Keratinocyte (primary cell): ENCODE measurements at regions not wholly inside any gene's neighbourhood (a gene's known extent, or its start where the extent isn't known, plus 50 kb on each side); places are given as distances from the start of the nearest gene placed in this dataset.

Source experiments
- DNase-seq: peaks from one replicate; pipeline ENCODE4 v3.0.0-alpha.2; 2011; ENCODE audit warnings: low read depth, missing footprints, low spot score
- FAIRE-seq: peaks from 2 replicates; lab custom pipeline; 2011; peaks lifted over from hg19 to GRCh38; lab: Jason Lieb, UNC
- H2AFZ ChIP-seq: 2 replicates; pipeline ENCODE4 v1.6.0; 2012; ENCODE audit warnings: low read length, control low read depth, inconsistent platforms; ENCODE audit not compliant: control insufficient read depth
- H3K27ac ChIP-seq: 2 replicates; pipeline ENCODE4 v1.5.1; 2011; ENCODE audit warnings: low read length; ENCODE audit not compliant: control insufficient read depth, insufficient read depth
- H3K27me3 ChIP-seq: 3 replicates; pipeline ENCODE4 v1.6.0; 2011; ENCODE audit warnings: low read length; ENCODE audit not compliant: control insufficient read depth, insufficient read depth; ENCODE audit errors: extremely low read depth
- H3K36me3 ChIP-seq, 2 experiments: 2 replicates in 1 of 2; 3 replicates in 1 of 2; pipeline ENCODE4 v1.5.1; 2011; ENCODE audit warnings: low read length in 2 of 2, mild to moderate bottlenecking in 1 of 2; ENCODE audit not compliant: control insufficient read depth in 2 of 2, insufficient read depth in 2 of 2; ENCODE audit errors: extremely low read depth in 1 of 2
- H3K4me1 ChIP-seq: 3 replicates; pipeline ENCODE4 v1.5.1; 2011; ENCODE audit warnings: low read length; ENCODE audit not compliant: control insufficient read depth, insufficient read depth; ENCODE audit errors: extremely low read depth
- H3K4me2 ChIP-seq: 3 replicates; pipeline ENCODE4 v1.6.0; 2011; ENCODE audit warnings: low read depth, low read length; ENCODE audit not compliant: control insufficient read depth, insufficient read depth; ENCODE audit errors: extremely low read depth
- H3K4me3 ChIP-seq, 3 experiments: fragments of 200-600 bp in 1 of 3; sonication (generic) in 1 of 3; 2 replicates in 2 of 3; 3 replicates in 1 of 3; pipeline ENCODE4 v1.5.1; 2011 to 2016; ENCODE audit warnings: low read length in 3 of 3, mild to moderate bottlenecking in 3 of 3, control low read depth in 2 of 3, inconsistent platforms in 1 of 3, low read depth in 1 of 3, mixed read lengths in 1 of 3, mixed run types in 1 of 3, moderate library complexity in 1 of 3; ENCODE audit not compliant: control insufficient read depth in 2 of 3, insufficient read depth in 2 of 3; ENCODE audit errors: extremely low read depth in 1 of 3
- H3K79me2 ChIP-seq: 2 replicates; pipeline ENCODE4 v1.6.0; 2012; ENCODE audit warnings: low read length; ENCODE audit not compliant: control insufficient read depth, insufficient read depth
- H3K9ac ChIP-seq: 3 replicates; pipeline ENCODE4 v1.6.0; 2011; ENCODE audit warnings: low read length; ENCODE audit not compliant: control insufficient read depth, insufficient read depth; ENCODE audit errors: extremely low read depth
- H3K9me1 ChIP-seq: 3 replicates; pipeline ENCODE4 v1.6.0; 2011; ENCODE audit warnings: low read length; ENCODE audit not compliant: control insufficient read depth, insufficient read depth; ENCODE audit errors: extremely low read depth
- H3K9me3 ChIP-seq: 2 replicates; pipeline ENCODE4 v1.5.1; 2012; ENCODE audit warnings: low read depth, low read length; ENCODE audit not compliant: control insufficient read depth
- H4K20me1 ChIP-seq: 3 replicates; pipeline ENCODE4 v1.6.0; 2011; ENCODE audit warnings: low read length; ENCODE audit not compliant: control insufficient read depth, insufficient read depth; ENCODE audit errors: extremely low read depth
- CTCF ChIP-seq, 3 experiments: IDR thresholded peaks in 1 of 3; conservative IDR thresholded peaks in 1 of 3; optimal IDR thresholded peaks in 1 of 3; 2 replicates in 2 of 3; 3 replicates in 1 of 3; pipeline versions ENCODE3 to v1.5.1; 2011; ENCODE audit warnings: low read length in 3 of 3, mild to moderate bottlenecking in 3 of 3, moderate library complexity in 2 of 3, control low read depth in 1 of 3, inconsistent platforms in 1 of 3; ENCODE audit not compliant: insufficient read depth in 2 of 3; ENCODE audit errors: extremely low read depth in 1 of 3
- EZH2 ChIP-seq: IDR thresholded peaks from one replicate; pipeline ENCODE4 v1.6.1; 2012; ENCODE audit warnings: inconsistent platforms, mild to moderate bottlenecking, low read length, moderate library complexity
- dilution Hi-C: fragments of 300-500 bp; cut with MboI; formaldehyde crosslinking; loops from one replicate; pipeline ENCODE4 v1.7.0; 2020; ENCODE audit warnings: low sequenced_read_pairs; ENCODE audit not compliant: extremely low pct_ligation_motif_present

GRCh38 chr4:180281724-180282123 is 1961.5 kb upstream of the TENM3 start:
- H3K27me3 ChIP-seq = no peaks in the 10 kb centered on the region
- dilution Hi-C loops = no loop called here
- no peaks in the 10 kb centered on the region for H4K20me1 ChIP-seq
- no peaks in the 10 kb centered on the region for H3K9me3 ChIP-seq
- TF ChIP-seq CTCF (optimal IDR thresholded peaks at IDR 0.05 in 1 of 3, IDR thresholded peaks at IDR 0.05 in 1 of 3, conservative IDR thresholded peaks at IDR 0.05 in 1 of 3; ENCODE audit: extremely low read depth in 1 of 3, insufficient read depth in 2 of 3, low read length in 3 of 3) (no peak), EZH2 (no peak)
- no peak overlapping the region for H2AFZ ChIP-seq
- no peaks in the 10 kb centered on the region for H3K79me2 ChIP-seq
- no peak overlapping the region for H3K4me2 ChIP-seq
- no peak overlapping the region for H3K9ac ChIP-seq
- no peak for DNase-seq
- no peak overlapping the region for H3K27ac ChIP-seq
- FAIRE-seq = no peak
- no peaks in the 10 kb centered on the region for H3K4me1 ChIP-seq
- no peaks in the 10 kb centered on the region for H3K36me3 ChIP-seq
- no peak overlapping the region for H3K4me3 ChIP-seq
- no peaks in the 10 kb centered on the region for H3K9me1 ChIP-seq

- no peak overlapping the region for H3K9ac ChIP-seq
- TF ChIP-seq CTCF (optimal IDR thresholded peaks at IDR 0.05 in 1 of 3, IDR thresholded peaks at IDR 0.05 in 1 of 3, conservative IDR thresholded peaks at IDR 0.05 in 1 of 3; ENCODE audit: extremely low read depth in 1 of 3, insufficient read depth in 2 of 3, low read length in 3 of 3) (no peak), EZH2 (no peak)
- H2AFZ ChIP-seq = no peak overlapping the region
- H3K36me3 ChIP-seq = no peaks in the 10 kb centered on the region
- no peaks in the 10 kb centered on the region for H3K4me1 ChIP-seq
- H4K20me1 ChIP-seq = no peaks in the 10 kb centered on the region
- H3K27me3 ChIP-seq = no peaks in the 10 kb centered on the region
- H3K9me1 ChIP-seq = no peaks in the 10 kb centered on the region
- H3K4me2 ChIP-seq = no peak overlapping the region
- no peak overlapping the region for H3K4me3 ChIP-seq
- DNase-seq = no peak
- dilution Hi-C loops = no loop called here
- H3K79me2 ChIP-seq = no peaks in the 10 kb centered on the region
- no peaks in the 10 kb centered on the region for H3K9me3 ChIP-seq
- FAIRE-seq = no peak
- no peak overlapping the region for H3K27ac ChIP-seq
These were observed 1958.9 kb upstream of the TENM3 start for GRCh38 chr4:180284267-180284666.
